ENCODE measurements at regions not wholly inside any gene's neighbourhood (a gene's known extent, or its start where the extent isn't known, plus 50 kb on each side); places are given as distances from the start of the nearest gene placed in this dataset.

DNA sequence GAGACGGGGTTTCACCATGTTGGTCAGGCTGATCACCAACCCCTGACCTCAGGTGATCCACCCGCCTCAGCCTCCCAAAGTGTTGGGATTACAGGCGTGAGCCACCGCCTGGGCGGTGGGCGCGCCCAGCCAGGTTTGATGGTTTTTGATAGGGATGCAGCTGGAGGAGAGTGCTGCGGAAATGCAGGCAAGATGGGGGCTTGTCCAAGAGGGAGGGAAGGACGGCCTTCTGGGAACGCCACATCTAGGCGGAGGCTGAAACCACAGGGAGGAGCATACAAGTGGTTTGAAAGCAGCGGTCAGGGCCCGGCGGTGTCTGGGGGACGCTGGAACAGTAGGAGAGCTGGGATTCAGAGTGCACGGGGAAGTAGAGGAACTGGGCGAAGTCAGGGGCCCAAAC is 134.6 kb downstream of the VRK1 start:
- Histone ChIP-seq H3K4me3 (ENCODE audit: low read depth, low read length) (no peak overlapping the region), H3K9me3 (ENCODE audit: control insufficient read depth, insufficient read depth, low read depth, low read length) (no peaks in the 10 kb centered on the region), H3K4me1 (ENCODE audit: control insufficient read depth, insufficient read depth, low read length) (no peaks in the 10 kb centered on the region), H3K36me3 (ENCODE audit: control insufficient read depth in 2 of 2, insufficient read depth in 1 of 2, low read length in 2 of 2) (no peaks in the 10 kb centered on the region), H3K27ac (ENCODE audit: extremely low read depth, low read depth, low read length) (no peak overlapping the region)
- ChIA-PET CTCF (no interaction called here), POLR2A (no interaction called here)
- TF ChIP-seq ZNF146 (tag by site-specific recombination; IDR thresholded peaks at IDR 0.05) (no peak), ZNF561 (tag by site-specific recombination; IDR thresholded peaks at IDR 0.05; ENCODE audit: borderline replicate concordance) (no peak), ZNF521 (tag by site-specific recombination; IDR thresholded peaks at IDR 0.05) (no peak), ZNF785 (tag by site-specific recombination; IDR thresholded peaks at IDR 0.05) (no peak), PRDM1 (tag by site-specific recombination; IDR thresholded peaks at IDR 0.05) (no peak), YY1 (tag by site-specific recombination; IDR thresholded peaks at IDR 0.05) (no peak), ZNF16 (tag by site-specific recombination; IDR thresholded peaks at IDR 0.05; ENCODE audit: low read depth) (no peak), ZNF184 (tag by site-specific recombination; IDR thresholded peaks at IDR 0.05) (no peak), ZNF211 (tag by site-specific recombination; IDR thresholded peaks at IDR 0.05; ENCODE audit: low read depth) (no peak), ZNF26 (tag by site-specific recombination; IDR thresholded peaks at IDR 0.05) (no peak), ZNF621 (tag by site-specific recombination; IDR thresholded peaks at IDR 0.05) (no peak), ZNF132 (tag by site-specific recombination; IDR thresholded peaks at IDR 0.05; ENCODE audit: borderline replicate concordance) (no peak), ZSCAN23 (tag by site-specific recombination; IDR thresholded peaks at IDR 0.05) (no peak), HOXA7 (CRISPR knock-in tag; IDR thresholded peaks at IDR 0.05; ENCODE audit: borderline replicate concordance) (no peak), ZNF747 (tag by site-specific recombination; IDR thresholded peaks at IDR 0.05) (no peak)
- TF ChIP-seq, protein P1, sequence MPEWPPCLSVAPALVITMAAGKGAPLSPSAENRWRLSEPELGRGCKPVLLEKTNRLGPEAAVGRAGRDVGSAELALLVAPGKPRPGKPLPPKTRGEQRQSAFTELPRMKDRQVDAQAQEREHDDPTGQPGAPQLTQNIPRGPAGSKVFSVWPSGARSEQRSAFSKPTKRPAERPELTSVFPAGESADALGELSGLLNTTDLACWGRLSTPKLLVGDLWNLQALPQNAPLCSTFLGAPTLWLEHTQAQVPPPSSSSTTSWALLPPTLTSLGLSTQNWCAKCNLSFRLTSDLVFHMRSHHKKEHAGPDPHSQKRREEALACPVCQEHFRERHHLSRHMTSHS (tag by site-specific recombination; IDR thresholded peaks at IDR 0.05), result no peak

DNA sequence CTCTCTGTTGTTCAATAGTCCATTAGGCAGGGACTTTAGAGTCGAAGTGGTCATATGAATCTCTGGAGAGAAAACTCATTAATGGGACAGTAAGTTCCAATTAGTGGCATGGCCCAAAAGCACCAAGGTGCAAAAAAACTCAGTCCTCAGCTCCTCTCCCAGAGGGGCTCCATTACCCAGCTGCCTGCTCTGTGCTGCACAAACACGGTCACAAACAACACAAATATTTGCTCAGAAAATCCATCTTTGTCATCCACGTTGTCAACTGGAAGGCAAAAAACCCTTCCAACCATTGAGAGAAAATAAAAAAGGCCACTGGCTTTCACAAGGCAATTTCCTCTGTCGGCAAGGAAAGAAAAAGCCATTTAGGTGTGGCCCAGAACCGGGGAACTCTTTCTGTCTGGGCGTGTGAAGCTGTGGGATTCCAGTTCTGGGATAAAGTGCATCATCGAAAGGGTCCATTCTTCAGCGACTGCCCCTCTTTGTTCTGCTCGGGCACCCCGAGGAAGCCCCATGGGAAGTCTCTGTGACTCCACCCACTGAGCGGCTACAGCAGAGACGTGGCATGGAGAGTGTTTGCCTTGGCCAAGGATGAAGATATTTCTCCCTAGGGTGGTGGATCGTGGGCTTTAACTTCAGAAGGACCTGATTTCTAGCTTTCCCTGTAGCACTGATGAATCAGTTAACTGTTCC is 137.6 kb downstream of the VRK1 start:
- Histone ChIP-seq H3K4me3 (ENCODE audit: low read depth, low read length) (no peak overlapping the region), H3K36me3 (ENCODE audit: control insufficient read depth in 2 of 2, insufficient read depth in 1 of 2, low read length in 2 of 2) (no peaks in the 10 kb centered on the region), H3K9me3 (ENCODE audit: control insufficient read depth, insufficient read depth, low read depth, low read length) (no peaks in the 10 kb centered on the region), H3K27ac (ENCODE audit: extremely low read depth, low read depth, low read length) (no peak overlapping the region), H3K4me1 (ENCODE audit: control insufficient read depth, insufficient read depth, low read length) (no peaks in the 10 kb centered on the region)
- ChIA-PET CTCF (no interaction called here), POLR2A (no interaction called here)
- no peak for TF ChIP-seq ZNF155 (tag by site-specific recombination; IDR thresholded peaks at IDR 0.05)
- no peak for TF ChIP-seq ZNF629 (tag by site-specific recombination; IDR thresholded peaks at IDR 0.05)
- no peak for TF ChIP-seq ZNF366 (tag by site-specific recombination; conservative IDR thresholded peaks at IDR 0.05)
- TF ChIP-seq ZNF248 (tag by site-specific recombination; IDR thresholded peaks at IDR 0.05), result no peak
- TF ChIP-seq ZBTB7A (tag by site-specific recombination; IDR thresholded peaks at IDR 0.05; ENCODE audit: low read depth), result no peak
- no peak for TF ChIP-seq KLF1 (tag by site-specific recombination; IDR thresholded peaks at IDR 0.05)
- TF ChIP-seq ZNF548 (tag by site-specific recombination; IDR thresholded peaks at IDR 0.05), result no peak

DNA sequence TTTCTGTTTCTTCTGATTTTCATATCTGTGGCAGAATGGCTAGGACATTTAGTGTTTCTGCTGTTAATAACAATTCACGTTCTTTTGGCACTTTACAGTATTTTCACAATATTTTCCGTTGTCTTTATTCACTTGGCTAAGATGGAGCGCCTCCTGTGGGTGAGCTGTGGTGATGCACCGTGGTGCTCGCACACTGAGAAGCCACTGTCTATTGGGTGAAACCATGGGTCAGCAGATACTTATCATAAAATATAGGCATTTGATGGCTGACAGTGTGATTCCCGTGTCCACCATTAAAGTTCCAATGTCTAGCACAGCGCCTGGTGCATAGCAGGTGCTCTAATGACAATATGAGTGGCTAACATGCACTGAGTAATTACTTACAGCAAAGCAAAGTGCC is 141.8 kb downstream of the VRK1 start:
- Histone ChIP-seq H3K36me3 (ENCODE audit: control insufficient read depth in 2 of 2, insufficient read depth in 1 of 2, low read length in 2 of 2) (peaks cover 0 to 5% of the 10 kb centered on the region in 2 experiments; a peak in 1 of 3 replicates), H3K4me3 (ENCODE audit: low read depth, low read length) (no peak overlapping the region)
- CTCF ChIA-PET, result no interaction called here
- TF ChIP-seq ZNF26 (tag by site-specific recombination; IDR thresholded peaks at IDR 0.05) (no peak), KLF16 (tag by site-specific recombination; IDR thresholded peaks at IDR 0.05) (no peak), ZSCAN23 (tag by site-specific recombination; IDR thresholded peaks at IDR 0.05) (no peak), ZBTB48 (tag by site-specific recombination; IDR thresholded peaks at IDR 0.05) (no peak), ZNF211 (tag by site-specific recombination; IDR thresholded peaks at IDR 0.05; ENCODE audit: low read depth) (no peak), MYNN (tag by site-specific recombination; IDR thresholded peaks at IDR 0.05; ENCODE audit: borderline replicate concordance) (no peak), ZNF19 (tag by site-specific recombination; IDR thresholded peaks at IDR 0.05; ENCODE audit: low read depth) (no peak), ZBTB21 (tag by site-specific recombination; IDR thresholded peaks at IDR 0.05) (no peak), ZNF624 (tag by site-specific recombination; IDR thresholded peaks at IDR 0.05) (no peak)
- TF ChIP-seq, protein P2, sequence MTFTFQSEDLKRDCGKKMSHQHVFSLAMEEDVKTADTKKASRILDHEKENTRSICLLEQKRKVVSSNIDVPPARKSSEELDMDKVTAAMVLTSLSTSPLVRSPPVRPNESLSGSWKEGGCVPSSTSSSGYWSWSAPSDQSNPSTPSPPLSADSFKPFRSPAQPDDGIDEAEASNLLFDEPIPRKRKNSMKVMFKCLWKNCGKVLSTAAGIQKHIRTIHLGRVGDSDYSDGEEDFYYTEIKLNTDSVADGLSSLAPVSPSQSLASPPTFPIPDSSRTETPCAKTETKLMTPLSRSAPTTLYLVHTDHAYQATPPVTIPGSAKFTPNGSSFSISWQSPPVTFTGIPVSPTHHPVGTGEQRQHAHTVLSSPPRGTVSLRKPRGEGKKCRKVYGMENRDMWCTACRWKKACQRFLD (tag by site-specific recombination; IDR thresholded peaks at IDR 0.05), result no peak

More for the DNA sequence above, 141.8 kb downstream of the VRK1 start:
- Histone ChIP-seq H3K4me1 (ENCODE audit: control insufficient read depth, insufficient read depth, low read length) (no peaks in the 10 kb centered on the region), H3K9me3 (ENCODE audit: control insufficient read depth, insufficient read depth, low read depth, low read length) (no peaks in the 10 kb centered on the region), H3K27ac (ENCODE audit: extremely low read depth, low read depth, low read length) (no peak overlapping the region)
- POLR2A ChIA-PET, result no interaction called here
